ENCODE measurements at regions not wholly inside any gene's neighbourhood (a gene's known extent, or its start where the extent isn't known, plus 50 kb on each side); places are given as distances from the start of the nearest gene placed in this dataset.

DNA sequence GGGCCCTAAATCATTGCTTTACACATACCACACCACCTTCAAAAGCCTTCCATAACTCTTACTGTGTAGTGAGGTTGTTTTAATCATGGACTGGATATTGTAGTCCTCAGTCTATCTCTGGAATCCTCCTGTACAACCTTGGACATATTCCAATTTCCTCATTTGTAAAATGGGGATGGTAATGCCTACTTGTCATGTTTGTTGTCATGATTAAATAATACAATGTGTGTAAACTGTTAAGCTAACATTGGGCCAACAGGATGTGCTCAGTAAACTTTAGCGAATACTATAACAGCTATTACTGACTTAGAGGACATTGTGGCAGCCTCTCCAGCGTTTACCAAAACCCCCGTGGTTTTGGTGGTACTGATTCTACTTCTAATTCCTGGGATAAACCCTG lies 74.7 kb upstream of the PTPRM start:
- TF ChIP-seq, protein P1, sequence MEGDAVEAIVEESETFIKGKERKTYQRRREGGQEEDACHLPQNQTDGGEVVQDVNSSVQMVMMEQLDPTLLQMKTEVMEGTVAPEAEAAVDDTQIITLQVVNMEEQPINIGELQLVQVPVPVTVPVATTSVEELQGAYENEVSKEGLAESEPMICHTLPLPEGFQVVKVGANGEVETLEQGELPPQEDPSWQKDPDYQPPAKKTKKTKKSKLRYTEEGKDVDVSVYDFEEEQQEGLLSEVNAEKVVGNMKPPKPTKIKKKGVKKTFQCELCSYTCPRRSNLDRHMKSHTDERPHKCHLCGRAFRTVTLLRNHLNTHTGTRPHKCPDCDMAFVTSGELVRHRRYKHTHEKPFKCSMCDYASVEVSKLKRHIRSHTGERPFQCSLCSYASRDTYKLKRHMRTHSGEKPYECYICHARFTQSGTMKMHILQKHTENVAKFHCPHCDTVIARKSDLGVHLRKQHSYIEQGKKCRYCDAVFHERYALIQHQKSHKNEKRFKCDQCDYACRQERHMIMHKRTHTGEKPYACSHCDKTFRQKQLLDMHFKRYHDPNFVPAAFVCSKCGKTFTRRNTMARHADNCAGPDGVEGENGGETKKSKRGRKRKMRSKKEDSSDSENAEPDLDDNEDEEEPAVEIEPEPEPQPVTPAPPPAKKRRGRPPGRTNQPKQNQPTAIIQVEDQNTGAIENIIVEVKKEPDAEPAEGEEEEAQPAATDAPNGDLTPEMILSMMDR (IDR thresholded peaks at IDR 0.05; ENCODE audit: low read depth, low read length), result no peak
- TF ChIP-seq, protein P2, sequence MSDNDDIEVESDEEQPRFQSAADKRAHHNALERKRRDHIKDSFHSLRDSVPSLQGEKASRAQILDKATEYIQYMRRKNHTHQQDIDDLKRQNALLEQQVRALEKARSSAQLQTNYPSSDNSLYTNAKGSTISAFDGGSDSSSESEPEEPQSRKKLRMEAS (IDR thresholded peaks at IDR 0.05; ENCODE audit: low read depth, low read length), result no peak
